ENCODE measurements at regions not wholly inside any gene's neighbourhood (a gene's known extent, or its start where the extent isn't known, plus 50 kb on each side); places are given as distances from the start of the nearest gene placed in this dataset.

GRCh38 chr2:125643128-125643527, 1012.8 kb upstream of the GYPC start (continued):
- no peak for TF ChIP-seq GABPA (IDR thresholded peaks at IDR 0.05; ENCODE audit: low read depth)
- 0 out of 2 replicates have a peak, but pooled peaks have one; percentile 11 for TF ChIP-seq PML (IDR thresholded peaks at IDR 0.05; ENCODE audit: low read length)
- no peak for TF ChIP-seq WRNIP1 (IDR thresholded peaks at IDR 0.05; ENCODE audit: borderline replicate concordance, low read depth, low read length)
- TF ChIP-seq MTA2 (IDR thresholded peaks at IDR 0.05; ENCODE audit: low read depth) = no peak
- 0 out of 2 replicates have a peak, but pooled peaks have one; percentile 55 for TF ChIP-seq FOXM1 (IDR thresholded peaks at IDR 0.05; ENCODE audit: low read depth, low read length)
- no peak for TF ChIP-seq E2F8 (IDR thresholded peaks at IDR 0.05; ENCODE audit: low read depth, partially characterized antibody)
- no peak for TF ChIP-seq BHLHE40 (IDR thresholded peaks at IDR 0.05; ENCODE audit: borderline replicate concordance in 1 of 2, low read depth in 2 of 2, low read length in 1 of 2)
- peak; percentile 39; the same call in 1 of the 2 replicates for TF ChIP-seq RUNX3 (IDR thresholded peaks at IDR 0.05; ENCODE audit: low read length)
- no peak for TF ChIP-seq CBX5 (IDR thresholded peaks at IDR 0.05; ENCODE audit: low read depth)
- TF ChIP-seq JUNB (IDR thresholded peaks at IDR 0.05) = no peak
- no peak for TF ChIP-seq HCFC1 (IDR thresholded peaks at IDR 0.05; ENCODE audit: low read length)
- TF ChIP-seq BCLAF1 (IDR thresholded peaks at IDR 0.05) = no peak
- TF ChIP-seq MTA3 (IDR thresholded peaks at IDR 0.05; ENCODE audit: borderline replicate concordance, low read length) = 0 out of 2 replicates have a peak, but pooled peaks have one; percentile 34

All from GM12878 (cell line).